Stimulated activated naive CD4-positive, alpha-beta T cell treated with Interleukin-2 at 50 U/mL for 16 hours (primary cell): ENCODE measurements at regions not wholly inside any gene's neighbourhood (a gene's known extent, or its start where the extent isn't known, plus 50 kb on each side); places are given as distances from the start of the nearest gene placed in this dataset.

Experiments used
- DNase-seq: peaks from one replicate; lab custom pipeline; 2025; lab: John Stamatoyannopoulos, UW

GRCh38 chr2:230642966-230643365 lies 69.7 kb upstream of the CAB39 start:
- DNase-seq, result no peak

GRCh38 chr2:230643576-230644291 lies 68.9 kb upstream of the CAB39 start:
- peak; percentile 80 for DNase-seq

- DNase-seq, result no peak
Observed at GRCh38 chr2:230644356-230644935, 68.2 kb upstream of the CAB39 start.

- no peak for DNase-seq
Observed at GRCh38 chr2:230648356-230648755, 64.3 kb upstream of the CAB39 start.

GRCh38 chr2:230650585-230651137 lies 62.0 kb upstream of the CAB39 start:
- no peak for DNase-seq

GRCh38 chr2:230654057-230654456 lies 58.6 kb upstream of the CAB39 start:
- no peak for DNase-seq

GRCh38 chr2:230657462-230657861 lies 55.2 kb upstream of the CAB39 start:
- no peak for DNase-seq

GRCh38 chr2:230657906-230658305 lies 54.7 kb upstream of the CAB39 start:
- no peak for DNase-seq

GRCh38 chr2:230658577-230658876 lies 54.1 kb upstream of the CAB39 start:
- DNase-seq, result no peak

- peak; percentile 78 for DNase-seq
Observed at GRCh38 chr2:230658877-230659652, 53.6 kb upstream of the CAB39 start.

- DNase-seq, result peak; percentile 11
Observed at GRCh38 chr2:230660294-230661060, 52.2 kb upstream of the CAB39 start.

GRCh38 chr2:230661072-230661957 lies 51.3 kb upstream of the CAB39 start:
- peak; percentile 53 for DNase-seq
